GM19025 (cell line): ENCODE measurements at regions not wholly inside any gene's neighbourhood (a gene's known extent, or its start where the extent isn't known, plus 50 kb on each side); places are given as distances from the start of the nearest gene placed in this dataset.
"Not testable (repeated sequence)": the region's sequence is repeated elsewhere in the genome, so short reads cannot be mapped to it uniquely, and the experiment has no call there.

Source experiments
- ATAC-seq: cut with Tn5 transposase; IDR thresholded peaks from one replicate; pipeline ENCODE4 v1.9.1; 2021; ENCODE audit warnings: mild to moderate bottlenecking, low read depth, moderate library complexity; ENCODE audit not compliant: unreplicated experiment

GRCh38 chr4:31236020-31236638 lies 516.0 kb downstream of the PCDH7 start:
- ATAC-seq, result no peak

DNA sequence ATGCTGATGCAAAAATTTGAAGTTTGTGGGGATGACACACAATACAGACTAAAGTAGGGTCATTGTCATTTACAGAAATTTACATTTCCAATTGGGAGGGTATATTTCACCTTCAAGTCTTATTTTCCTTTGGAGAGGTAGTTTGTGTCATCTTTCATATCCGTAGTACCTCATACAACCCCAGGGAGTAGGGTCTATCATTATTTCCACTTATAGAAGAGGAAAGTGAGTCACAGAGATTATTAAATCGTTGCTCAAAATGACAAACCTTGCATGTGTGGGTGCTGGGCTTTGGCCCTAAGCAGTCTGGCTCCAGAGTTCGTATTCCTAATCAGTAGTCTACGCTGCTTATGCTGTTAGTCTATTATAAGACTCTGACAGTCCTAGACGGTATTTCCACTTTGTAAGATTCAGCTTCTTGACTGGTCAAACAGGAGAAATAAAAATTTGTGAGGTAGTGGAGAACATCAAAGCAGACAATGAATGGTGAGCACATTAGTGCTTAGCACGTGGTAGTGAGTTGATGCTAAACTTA lies 516.5 kb downstream of the PCDH7 start:
- no peak for ATAC-seq

DNA sequence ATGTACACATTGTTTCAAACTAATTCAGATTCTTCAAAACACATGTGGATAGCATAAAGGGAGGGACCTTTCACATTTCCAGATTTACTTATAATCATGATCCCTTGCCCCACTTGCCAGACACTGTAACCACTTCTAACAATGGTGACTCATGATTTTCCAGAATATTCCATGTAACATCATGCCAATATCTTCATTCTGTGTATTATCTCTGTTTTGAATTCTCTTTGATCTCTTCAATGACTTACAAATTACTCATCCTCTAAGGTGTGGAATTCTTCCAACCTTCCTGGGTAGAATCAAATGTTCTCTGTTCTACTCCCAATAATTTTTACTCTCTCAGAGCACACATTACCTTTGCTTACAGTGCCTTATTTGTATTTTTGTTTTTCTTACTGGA lies 517.1 kb downstream of the PCDH7 start:
- no peak for ATAC-seq

DNA sequence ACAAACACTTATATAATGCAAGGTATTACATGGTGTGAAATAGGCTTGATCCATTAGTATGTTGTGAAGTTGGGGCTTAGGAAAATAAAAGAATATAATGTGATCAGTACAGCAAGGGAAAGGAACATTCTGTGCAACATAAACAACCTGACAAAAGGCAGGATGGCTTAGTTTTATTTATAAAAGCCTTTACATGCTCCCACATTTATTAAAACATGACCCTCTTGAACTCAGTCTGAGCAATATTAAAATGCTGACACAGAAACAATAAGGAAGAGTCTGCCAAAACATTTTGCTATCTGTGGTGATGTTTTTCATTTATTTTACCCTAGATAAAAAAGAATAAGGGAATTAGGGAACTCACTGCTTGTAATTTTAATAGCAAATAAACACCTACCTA lies 519.7 kb downstream of the PCDH7 start:
- ATAC-seq, result no peak

GRCh38 chr4:31241504-31242106 lies 521.4 kb downstream of the PCDH7 start:
- ATAC-seq, result no peak

- no peak for ATAC-seq
Observed at GRCh38 chr4:31246856-31247255, 526.7 kb downstream of the PCDH7 start.

DNA sequence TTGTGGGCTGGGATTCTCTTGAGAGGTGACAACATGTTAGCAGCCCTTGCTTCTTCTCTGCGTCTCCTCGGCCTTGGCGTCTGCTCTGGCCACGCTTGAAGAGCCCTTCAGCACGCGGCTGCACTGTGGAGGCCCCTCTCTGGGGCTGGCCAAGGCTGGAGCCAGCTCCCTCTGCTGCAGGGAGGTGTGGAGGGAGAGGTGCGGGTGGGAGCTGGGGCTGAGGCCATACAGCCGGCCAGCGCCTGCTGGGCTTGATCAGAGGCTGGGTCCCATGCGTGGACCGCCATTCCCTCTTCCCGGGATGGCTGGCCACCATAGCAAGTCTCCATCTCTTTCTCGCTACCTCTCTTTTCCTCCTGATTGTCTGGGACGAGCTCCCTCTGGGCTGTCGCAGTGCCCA lies 539.0 kb downstream of the PCDH7 start:
- ATAC-seq, result no peak

DNA sequence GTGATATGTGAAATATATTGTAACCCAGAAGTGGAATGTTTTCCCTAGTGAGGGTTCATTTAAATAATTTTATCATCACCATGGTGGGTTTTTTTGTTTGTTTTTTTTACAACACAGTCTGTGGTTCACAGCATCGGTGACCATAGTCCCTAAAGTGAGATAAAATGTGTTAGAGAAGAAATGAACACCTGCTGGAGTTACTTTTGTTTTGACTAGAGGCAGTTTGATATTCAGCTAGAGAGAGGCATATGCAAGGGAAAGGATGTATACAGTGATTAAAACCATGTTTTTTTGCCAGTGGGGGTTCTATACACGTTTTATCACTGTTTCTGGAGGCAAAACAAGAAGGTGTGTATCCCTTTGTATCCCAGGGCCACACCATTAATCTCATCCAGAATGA lies 541.5 kb downstream of the PCDH7 start:
- no peak for ATAC-seq

DNA sequence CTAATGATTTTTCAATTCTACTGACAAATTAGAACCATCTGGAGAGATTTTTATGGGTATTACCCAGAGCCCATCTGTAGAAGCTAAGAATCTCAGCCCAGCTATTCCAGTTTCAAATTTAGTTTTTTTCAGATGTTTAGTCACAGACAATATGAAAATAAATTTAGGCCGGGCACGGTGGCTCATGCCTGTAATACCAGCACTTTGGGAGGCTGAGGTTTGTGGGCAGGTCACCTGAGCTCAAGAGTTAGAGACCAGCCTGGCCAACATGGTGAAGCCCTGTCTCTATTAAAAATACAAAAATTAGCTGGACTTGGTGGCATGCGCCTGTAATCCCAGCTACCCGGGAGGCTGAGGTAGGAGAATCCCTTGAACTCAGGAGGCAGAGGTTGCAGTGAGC lies 545.9 kb downstream of the PCDH7 start:
- ATAC-seq, result not testable (repeated sequence)

DNA sequence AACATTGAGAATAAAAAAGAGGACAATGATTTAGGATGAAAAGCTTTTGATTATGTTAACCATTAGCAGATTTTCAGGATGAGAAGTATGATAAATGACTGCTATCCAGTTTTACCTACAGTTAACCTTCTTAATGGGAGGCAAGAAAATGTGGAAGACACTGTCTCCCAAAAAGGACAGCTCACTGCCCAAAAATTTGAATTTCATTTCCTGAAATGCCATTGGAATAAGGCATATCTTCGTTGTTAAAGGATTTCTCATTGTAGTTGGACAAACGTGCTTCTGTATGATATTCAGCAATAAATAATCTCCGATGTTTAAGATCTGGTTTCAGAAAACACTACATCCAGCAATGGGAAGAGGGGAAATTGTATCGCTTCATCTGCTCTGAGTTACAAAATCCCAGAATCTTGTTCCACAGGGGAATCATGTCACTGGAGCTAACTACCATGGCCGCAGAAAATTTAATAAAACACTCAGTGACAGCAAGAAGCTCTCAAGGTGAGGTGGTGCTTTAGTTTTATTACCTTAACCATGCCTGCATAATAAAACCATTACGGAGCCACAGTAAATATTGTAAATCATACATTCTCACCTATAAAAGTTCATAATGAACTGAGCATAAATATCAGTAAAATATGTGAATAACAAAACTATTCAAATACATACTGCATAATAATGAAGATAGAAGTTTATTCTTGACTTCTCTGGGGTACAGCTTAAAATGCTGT lies 552.3 kb downstream of the PCDH7 start:
- no peak for ATAC-seq

- no peak for ATAC-seq
Observed at GRCh38 chr4:31275906-31276305, 555.7 kb downstream of the PCDH7 start.

DNA sequence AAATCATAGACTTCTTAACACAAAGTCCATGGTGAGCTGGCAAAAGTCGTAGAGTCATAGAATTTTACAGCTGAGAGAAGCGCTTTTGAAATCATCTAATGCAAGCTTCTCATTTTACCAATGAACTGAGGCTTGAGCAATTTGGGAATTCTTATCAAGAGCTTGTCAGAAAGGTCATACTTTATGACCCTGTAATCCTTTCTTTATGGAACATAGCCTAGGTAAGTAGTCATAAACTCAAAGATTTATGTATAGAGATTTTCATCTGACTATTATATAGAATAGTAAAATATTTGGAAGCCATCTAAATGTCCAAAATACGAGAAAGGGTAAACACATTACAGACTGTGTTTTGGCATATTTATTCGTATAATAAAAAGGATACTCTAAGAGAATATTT lies 563.5 kb downstream of the PCDH7 start:
- ATAC-seq, result no peak

- ATAC-seq, result no peak
Observed at GRCh38 chr4:31290836-31291235, 570.7 kb downstream of the PCDH7 start.

DNA sequence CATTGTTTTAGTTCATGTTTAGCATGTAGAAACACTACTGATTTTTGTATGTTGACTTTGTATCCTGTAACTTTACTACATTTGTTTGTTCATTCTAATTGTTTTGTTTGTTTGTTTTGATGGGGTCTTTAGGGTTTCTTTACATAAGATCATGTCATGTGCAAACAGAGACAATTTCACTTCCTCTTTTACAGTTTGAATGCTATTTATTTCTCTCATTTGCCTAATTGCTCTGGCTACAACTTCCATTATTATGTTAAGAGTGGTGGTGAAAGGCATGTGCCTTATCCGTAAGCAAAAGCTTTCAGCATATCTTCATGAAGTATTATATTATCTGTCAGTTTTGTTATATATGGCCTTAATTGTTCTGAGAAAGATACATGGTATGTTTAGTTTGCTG lies 571.1 kb downstream of the PCDH7 start:
- ATAC-seq, result no peak

DNA sequence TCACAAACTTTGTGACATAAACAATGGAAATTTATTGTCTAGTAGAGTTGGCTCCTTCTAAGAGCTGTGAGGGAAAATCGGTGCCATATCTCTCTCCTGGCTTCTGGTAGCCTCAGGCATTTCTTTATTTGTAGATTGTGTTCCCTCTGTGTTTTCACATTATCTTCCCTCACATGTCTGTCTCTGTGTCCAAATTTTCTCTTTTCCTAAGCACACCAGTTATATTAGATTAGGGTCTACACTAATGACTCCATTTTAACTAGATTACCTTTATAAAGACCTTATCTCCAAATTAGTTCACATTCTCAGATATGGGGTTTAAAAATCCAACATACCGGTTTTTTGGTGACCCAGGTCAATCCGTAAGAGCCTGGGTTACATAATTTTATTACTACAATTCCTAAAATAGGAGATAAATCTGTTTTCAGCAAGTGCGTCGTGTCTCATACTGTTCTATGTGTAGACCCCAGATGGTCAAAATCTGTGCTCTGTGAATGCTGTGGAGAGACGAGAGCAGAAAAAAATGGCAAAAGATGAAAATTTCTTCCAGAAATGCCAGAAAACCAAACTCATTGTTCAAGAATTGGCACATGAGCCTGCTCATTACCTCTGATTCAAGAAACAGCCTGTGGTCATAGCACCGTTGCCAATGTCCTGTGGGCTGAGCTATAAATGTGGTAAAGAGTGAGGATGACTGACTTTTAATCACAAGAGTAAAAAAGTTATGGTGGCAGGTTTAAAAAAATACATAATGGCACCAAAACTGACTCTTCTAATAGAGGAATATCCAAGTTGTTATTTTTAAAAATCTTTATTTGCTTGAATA lies 574.7 kb downstream of the PCDH7 start:
- no peak for ATAC-seq

DNA sequence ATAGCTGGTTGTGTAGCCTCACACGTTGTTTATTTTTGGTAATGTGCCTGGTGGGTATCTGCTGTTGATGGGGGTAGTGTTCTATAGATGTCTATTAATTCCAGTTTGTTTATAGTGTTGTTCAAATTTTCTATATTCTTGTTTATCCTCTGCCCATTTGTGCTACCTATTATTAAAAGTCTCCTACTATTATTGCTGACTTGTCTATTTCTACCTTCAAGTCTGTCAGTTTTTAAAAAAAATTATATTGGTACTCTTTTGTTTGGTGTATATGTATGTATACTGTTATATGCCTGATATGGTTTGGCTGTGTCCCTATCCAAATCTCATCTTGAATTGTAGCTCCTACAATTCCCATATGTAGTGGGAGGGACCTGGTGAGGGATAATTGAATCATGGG lies 578.6 kb downstream of the PCDH7 start:
- no peak for ATAC-seq

- no peak for ATAC-seq
Observed at GRCh38 chr4:31307029-31307428, 586.9 kb downstream of the PCDH7 start.

GRCh38 chr4:31324814-31325213 lies 604.6 kb downstream of the PCDH7 start:
- ATAC-seq, result no peak

DNA sequence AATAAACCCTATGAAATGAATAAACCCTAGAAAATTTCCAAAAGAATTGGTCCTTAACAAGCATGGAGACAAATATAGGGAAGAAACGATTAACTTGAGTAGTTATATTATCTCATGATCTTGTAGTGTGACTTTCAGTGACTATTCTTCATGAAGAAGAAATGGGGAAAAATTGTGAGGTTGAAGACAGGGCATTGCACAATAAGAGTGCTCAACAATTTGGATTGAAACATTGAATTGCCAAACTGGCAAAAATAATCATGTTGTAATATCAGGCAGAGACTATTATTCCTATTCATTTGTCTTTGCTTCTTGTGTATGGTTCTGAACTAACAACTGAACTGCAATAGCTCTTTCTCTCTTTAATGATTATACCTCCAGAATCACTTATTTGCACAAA lies 605.1 kb downstream of the PCDH7 start:
- no peak for ATAC-seq

GRCh38 chr4:31327031-31327430 lies 606.9 kb downstream of the PCDH7 start:
- no peak for ATAC-seq

DNA sequence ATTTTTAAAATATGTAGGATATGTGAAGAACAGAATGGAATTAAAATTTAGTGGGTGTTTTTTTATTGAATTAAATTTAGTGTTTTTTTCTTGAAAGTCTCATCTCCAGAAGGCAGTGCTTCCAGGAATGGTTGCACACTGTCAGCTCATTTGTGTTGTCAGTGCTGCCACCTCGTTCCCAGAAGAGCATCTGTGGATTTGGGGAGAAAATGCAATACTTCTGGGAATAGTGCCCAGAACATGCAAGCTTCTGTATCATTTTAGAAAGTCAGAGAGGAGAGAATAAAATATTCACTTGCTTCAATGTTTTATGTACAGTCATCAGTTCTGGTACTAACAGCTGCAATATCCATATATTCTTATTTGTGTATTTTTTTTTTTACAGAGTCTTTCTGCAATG lies 608.8 kb downstream of the PCDH7 start:
- ATAC-seq, result no peak
